Glomerular endothelial cell (primary cell): ENCODE measurements at regions not wholly inside any gene's neighbourhood (a gene's known extent, or its start where the extent isn't known, plus 50 kb on each side); places are given as distances from the start of the nearest gene placed in this dataset.

Experiments used
- DNase-seq: peaks from one replicate; pipeline ENCODE4 v3.0.0-alpha.2; 2011; ENCODE audit warnings: low read depth, low spot score; ENCODE audit errors: extremely low read depth

- no peak for DNase-seq
Observed at GRCh38 chr3:87045473-87045872, 54.5 kb upstream of the VGLL3 start.

GRCh38 chr3:87044846-87045245, 53.9 kb upstream of the VGLL3 start:
- no peak for DNase-seq

DNA sequence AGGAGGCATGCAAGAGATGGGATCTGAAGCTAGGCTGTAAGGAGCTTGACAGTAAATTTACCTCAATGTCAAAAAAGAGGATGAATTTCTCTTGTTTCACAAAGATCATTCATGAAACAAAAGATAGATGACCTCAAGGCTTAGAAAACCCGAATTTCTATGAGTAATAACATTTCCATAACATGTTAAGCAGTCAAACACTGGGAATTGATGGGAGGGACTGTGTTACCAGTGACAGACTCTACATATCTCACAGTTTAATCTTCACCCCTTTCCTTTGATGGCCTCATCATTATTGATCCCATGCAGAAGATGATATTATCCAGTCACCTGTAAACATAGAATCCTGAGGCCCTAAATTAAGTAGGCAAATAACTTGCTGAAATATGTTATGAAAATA, 53.5 kb upstream of the VGLL3 start:
- DNase-seq = no peak

DNA sequence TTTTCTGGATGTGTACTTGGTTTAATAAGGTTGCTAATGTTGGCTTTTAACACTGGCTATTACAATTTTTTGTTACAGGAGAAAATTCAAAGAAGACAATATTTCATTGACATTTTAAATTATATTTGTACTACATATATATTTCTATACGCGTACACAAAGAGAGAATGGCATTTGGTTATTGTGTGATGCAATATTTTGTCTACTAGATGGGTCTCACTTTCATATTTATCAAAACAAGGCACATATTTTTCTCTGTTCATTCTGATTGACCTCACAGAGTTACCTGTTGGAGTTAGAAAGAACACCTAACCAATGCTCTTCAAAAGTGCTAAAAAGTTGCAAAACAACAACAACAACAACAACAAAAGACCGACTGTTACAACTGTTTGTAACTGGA, 50.2 kb upstream of the VGLL3 start:
- DNase-seq = no peak
